GM18511 (cell line): ENCODE measurements at regions not wholly inside any gene's neighbourhood (a gene's known extent, or its start where the extent isn't known, plus 50 kb on each side); places are given as distances from the start of the nearest gene placed in this dataset.
"Not testable (repeated sequence)": the region's sequence is repeated elsewhere in the genome, so short reads cannot be mapped to it uniquely, and the experiment has no call there.

Experiments used
- ATAC-seq: cut with Tn5 transposase; IDR thresholded peaks from one replicate; pipeline ENCODE4 v1.9.1; 2021; ENCODE audit warnings: mild to moderate bottlenecking, moderate library complexity; ENCODE audit not compliant: unreplicated experiment

GRCh38 chr3:165716592-165716991 lies 120.6 kb downstream of the BCHE start:
- ATAC-seq, result no peak

GRCh38 chr3:165713479-165713878 lies 123.7 kb downstream of the BCHE start:
- no peak for ATAC-seq

GRCh38 chr3:165712382-165712781 lies 124.8 kb downstream of the BCHE start:
- ATAC-seq, result no peak

GRCh38 chr3:165697910-165698309 lies 139.3 kb downstream of the BCHE start:
- no peak for ATAC-seq

GRCh38 chr3:165696496-165696895 lies 140.7 kb downstream of the BCHE start:
- no peak for ATAC-seq

- ATAC-seq, result no peak
Measured at GRCh38 chr3:165683947-165684346, 153.3 kb downstream of the BCHE start.

GRCh38 chr3:165682734-165683133 lies 154.5 kb downstream of the BCHE start:
- no peak for ATAC-seq

- ATAC-seq, result no peak
Measured at GRCh38 chr3:165669967-165670366, 167.3 kb downstream of the BCHE start.

GRCh38 chr3:165669504-165669903 lies 167.7 kb downstream of the BCHE start:
- no peak for ATAC-seq

- no peak for ATAC-seq
Measured at GRCh38 chr3:165667676-165668075, 169.5 kb downstream of the BCHE start.

- no peak for ATAC-seq
Measured at GRCh38 chr3:165658027-165658426, 179.2 kb downstream of the BCHE start.

- ATAC-seq, result no peak
Measured at GRCh38 chr3:165653130-165653778, 184.0 kb downstream of the BCHE start.

- not testable (repeated sequence) for ATAC-seq
Measured at GRCh38 chr3:165649282-165649681, 187.9 kb downstream of the BCHE start.

GRCh38 chr3:165645191-165645590 lies 192.0 kb downstream of the BCHE start:
- no peak for ATAC-seq

- no peak for ATAC-seq
Measured at GRCh38 chr3:165644331-165644730, 192.9 kb downstream of the BCHE start.

- no peak for ATAC-seq
Measured at GRCh38 chr3:165643425-165643824, 193.8 kb downstream of the BCHE start.

- ATAC-seq, result no peak
Measured at GRCh38 chr3:165642761-165643420, 194.3 kb downstream of the BCHE start.

GRCh38 chr3:165641569-165642310 lies 195.5 kb downstream of the BCHE start:
- no peak for ATAC-seq

- ATAC-seq, result no peak
Measured at GRCh38 chr3:165640970-165641369, 196.3 kb downstream of the BCHE start.

- ATAC-seq, result no peak
Measured at GRCh38 chr3:165640031-165640430, 197.2 kb downstream of the BCHE start.

GRCh38 chr3:165638034-165638433 lies 199.2 kb downstream of the BCHE start:
- no peak for ATAC-seq

GRCh38 chr3:165636684-165637015 lies 200.6 kb downstream of the BCHE start:
- no peak for ATAC-seq
